Naive B cell (primary cell): ENCODE measurements at regions not wholly inside any gene's neighbourhood (a gene's known extent, or its start where the extent isn't known, plus 50 kb on each side); places are given as distances from the start of the nearest gene placed in this dataset.

Experiments
- ATAC-seq, 2 donors: fragments of 150-1000 bp; cut with Tn5 transposase; 2 replicates each; pipeline ENCODE4 v1.10.0; 2021; ENCODE audit warnings: low read depth in 2 of 2, mild to moderate bottlenecking in 2 of 2, moderate library complexity in 2 of 2
- DNase-seq: peaks from one replicate; pipeline ENCODE4 v3.0.0; 2022
- H3K27ac Mint-ChIP-seq, 6 donors: one replicate each; pipeline ENCODE4 v1.8.0; 2020 to 2022; ENCODE audit warnings: mild to moderate bottlenecking in 6 of 6, mixed read lengths in 6 of 6, moderate library complexity in 5 of 6, inconsistent platforms in 2 of 6
- H3K27me3 Mint-ChIP-seq, 3 donors: one replicate each; pipeline ENCODE4 v1.8.0; 2021 to 2022; ENCODE audit warnings: mixed read lengths in 3 of 3, mild to moderate bottlenecking in 1 of 3
- H3K36me3 Mint-ChIP-seq, 2 donors: one replicate each; pipeline ENCODE4 v1.8.0; 2020 to 2022; ENCODE audit warnings: mixed read lengths in 2 of 2, inconsistent platforms in 1 of 2, mild to moderate bottlenecking in 1 of 2
- H3K4me1 Mint-ChIP-seq, 3 donors: one replicate each; pipeline ENCODE4 v1.8.0; 2020 to 2022; ENCODE audit warnings: mixed read lengths in 3 of 3, inconsistent platforms in 1 of 3, mild to moderate bottlenecking in 1 of 3, moderate library complexity in 1 of 3
- H3K4me3 Mint-ChIP-seq, 8 donors: one replicate each; pipeline ENCODE4 v1.8.0; 2020 to 2022; ENCODE audit warnings: mild to moderate bottlenecking in 8 of 8, mixed read lengths in 8 of 8, moderate library complexity in 8 of 8, inconsistent platforms in 2 of 8
- H3K9me3 Mint-ChIP-seq, 7 donors: one replicate each; pipeline ENCODE4 v1.8.0; 2020 to 2022; ENCODE audit warnings: mixed read lengths in 7 of 7, mild to moderate bottlenecking in 5 of 7, inconsistent platforms in 2 of 7, moderate library complexity in 1 of 7

DNA sequence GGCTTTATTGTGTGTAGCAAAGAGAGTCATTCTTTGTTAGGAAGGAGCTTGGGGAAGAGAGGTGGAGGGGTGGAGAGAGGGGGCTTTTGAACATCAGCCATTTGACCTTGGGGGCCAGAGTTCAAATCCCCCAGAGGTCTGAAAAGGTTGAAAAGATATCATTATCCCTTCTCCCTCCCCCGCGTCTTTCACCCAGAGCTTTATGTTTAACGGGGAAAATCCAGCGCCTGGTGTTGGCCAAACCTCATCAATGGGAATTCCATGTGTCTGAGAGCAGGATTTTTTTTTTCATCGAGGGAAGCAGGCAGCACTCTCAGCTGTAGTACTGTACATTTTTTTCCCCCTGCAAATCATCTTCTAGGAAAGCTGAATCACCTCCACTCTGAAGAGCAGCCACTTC is 122.4 kb upstream of the HSD17B12 start:
- Mint-ChIP-seq H3K9me3 (peaks cover 0 to 3% (median 0%) of the 10 kb centered on the region in 7 donors), H3K36me3 (no peaks in the 10 kb centered on the region), H3K4me3 (peak overlapping the region in 1 of 8 donors; percentile 63), H3K4me1 (peaks cover 0 to 25% (median 13%) of the 10 kb centered on the region in 3 donors), H3K27ac (no peak overlapping the region), H3K27me3 (peaks cover 60 to 69% (median 69%) of the 10 kb centered on the region in 3 donors)
- ATAC-seq (no peak), DNase-seq (no peak)

GRCh38 chr11:43558556-43559127 is 121.9 kb upstream of the HSD17B12 start:
- DNase-seq (no peak), ATAC-seq (no peak)
- no peaks in the 10 kb centered on the region for H3K36me3 Mint-ChIP-seq
- H3K27me3 Mint-ChIP-seq = peaks cover 55 to 68% (median 66%) of the 10 kb centered on the region in 3 donors
- H3K9me3 Mint-ChIP-seq = peaks cover 0 to 3% (median 0%) of the 10 kb centered on the region in 7 donors
- no peak overlapping the region for H3K4me3 Mint-ChIP-seq
- peaks cover 0 to 25% (median 13%) of the 10 kb centered on the region in 3 donors for H3K4me1 Mint-ChIP-seq
- H3K27ac Mint-ChIP-seq = no peak overlapping the region

GRCh38 chr11:43561832-43562231 is 118.7 kb upstream of the HSD17B12 start:
- no peaks in the 10 kb centered on the region for H3K36me3 Mint-ChIP-seq
- H3K27me3 Mint-ChIP-seq = peaks cover 62 to 69% (median 66%) of the 10 kb centered on the region in 3 donors
- H3K4me3 Mint-ChIP-seq = no peak overlapping the region
- DNase-seq (no peak), ATAC-seq (no peak)
- H3K4me1 Mint-ChIP-seq = peaks cover 0 to 15% (median 10%) of the 10 kb centered on the region in 3 donors
- H3K27ac Mint-ChIP-seq = no peak overlapping the region
- H3K9me3 Mint-ChIP-seq = peaks cover 0 to 3% (median 0%) of the 10 kb centered on the region in 7 donors

DNA sequence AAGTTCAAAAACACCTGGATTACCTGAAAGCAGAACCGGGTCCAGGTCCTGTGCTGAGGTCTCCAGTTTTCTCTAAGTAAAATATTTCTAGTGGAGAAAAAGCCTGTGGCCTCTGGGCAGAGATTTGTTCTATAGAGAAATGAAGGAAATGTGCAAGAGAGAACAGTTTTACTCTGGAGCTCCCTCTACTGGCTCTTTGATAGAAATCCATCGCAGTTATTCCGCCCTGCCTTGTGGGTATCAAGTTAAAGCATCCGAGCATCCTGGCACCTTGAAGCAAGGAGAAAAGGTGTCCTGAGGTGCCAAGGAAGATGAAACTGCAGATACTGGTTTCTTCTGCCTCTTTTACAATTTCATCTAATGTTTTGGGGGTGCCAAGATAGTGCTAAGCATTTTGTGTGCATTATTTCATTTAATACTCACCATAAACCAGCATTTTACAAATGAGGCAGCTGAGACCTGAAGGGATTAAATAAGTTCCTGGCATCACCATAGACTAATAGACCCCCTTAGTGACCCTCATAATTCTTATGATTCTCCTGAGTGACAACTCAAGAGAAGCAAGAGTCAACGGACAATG is 113.1 kb upstream of the HSD17B12 start:
- H3K27me3 Mint-ChIP-seq = peaks cover 50 to 78% (median 69%) of the 10 kb centered on the region in 3 donors
- H3K4me1 Mint-ChIP-seq = no peaks in the 10 kb centered on the region
- H3K27ac Mint-ChIP-seq = no peak overlapping the region
- H3K36me3 Mint-ChIP-seq = no peaks in the 10 kb centered on the region
- DNase-seq (no peak), ATAC-seq (no peak)
- H3K9me3 Mint-ChIP-seq = peaks cover 0 to 6% (median 0%) of the 10 kb centered on the region in 7 donors
- H3K4me3 Mint-ChIP-seq = no peak overlapping the region

- H3K9me3 Mint-ChIP-seq = peaks cover 0 to 14% (median 3%) of the 10 kb centered on the region in 7 donors
- ATAC-seq = no peak
- H3K36me3 Mint-ChIP-seq = peaks cover 0 to 14% of the 10 kb centered on the region in 2 donors
- peaks cover 75 to 98% (median 96%) of the 10 kb centered on the region in 3 donors for H3K27me3 Mint-ChIP-seq
- H3K4me1 Mint-ChIP-seq = peaks cover 17 to 28% (median 27%) of the 10 kb centered on the region in 3 donors
- DNase-seq = no peak
- H3K27ac Mint-ChIP-seq = no peak overlapping the region
- peak overlapping the region in 1 of 8 donors; percentile 56 for H3K4me3 Mint-ChIP-seq
Observed at GRCh38 chr11:43573233-43573632, 107.3 kb upstream of the HSD17B12 start.

- peaks cover 77 to 98% (median 93%) of the 10 kb centered on the region in 3 donors for H3K27me3 Mint-ChIP-seq
- H3K9me3 Mint-ChIP-seq = peaks cover 0 to 14% (median 3%) of the 10 kb centered on the region in 7 donors
- no peak overlapping the region for H3K27ac Mint-ChIP-seq
- peaks cover 0 to 14% of the 10 kb centered on the region in 2 donors for H3K36me3 Mint-ChIP-seq
- ATAC-seq (no peak), DNase-seq (no peak)
- peaks cover 17 to 34% (median 33%) of the 10 kb centered on the region in 3 donors for H3K4me1 Mint-ChIP-seq
- H3K4me3 Mint-ChIP-seq = no peak overlapping the region
Observed at GRCh38 chr11:43573873-43574272, 106.7 kb upstream of the HSD17B12 start.

GRCh38 chr11:43574411-43574810 is 106.1 kb upstream of the HSD17B12 start:
- Mint-ChIP-seq H3K4me3 (no peak overlapping the region), H3K9me3 (peaks cover 0 to 14% (median 3%) of the 10 kb centered on the region in 7 donors), H3K27ac (no peak overlapping the region), H3K36me3 (peaks cover 0 to 14% of the 10 kb centered on the region in 2 donors), H3K27me3 (peaks cover 73 to 94% (median 88%) of the 10 kb centered on the region in 3 donors), H3K4me1 (peaks cover 17 to 35% (median 34%) of the 10 kb centered on the region in 3 donors)
- ATAC-seq (no peak), DNase-seq (no peak)

DNA sequence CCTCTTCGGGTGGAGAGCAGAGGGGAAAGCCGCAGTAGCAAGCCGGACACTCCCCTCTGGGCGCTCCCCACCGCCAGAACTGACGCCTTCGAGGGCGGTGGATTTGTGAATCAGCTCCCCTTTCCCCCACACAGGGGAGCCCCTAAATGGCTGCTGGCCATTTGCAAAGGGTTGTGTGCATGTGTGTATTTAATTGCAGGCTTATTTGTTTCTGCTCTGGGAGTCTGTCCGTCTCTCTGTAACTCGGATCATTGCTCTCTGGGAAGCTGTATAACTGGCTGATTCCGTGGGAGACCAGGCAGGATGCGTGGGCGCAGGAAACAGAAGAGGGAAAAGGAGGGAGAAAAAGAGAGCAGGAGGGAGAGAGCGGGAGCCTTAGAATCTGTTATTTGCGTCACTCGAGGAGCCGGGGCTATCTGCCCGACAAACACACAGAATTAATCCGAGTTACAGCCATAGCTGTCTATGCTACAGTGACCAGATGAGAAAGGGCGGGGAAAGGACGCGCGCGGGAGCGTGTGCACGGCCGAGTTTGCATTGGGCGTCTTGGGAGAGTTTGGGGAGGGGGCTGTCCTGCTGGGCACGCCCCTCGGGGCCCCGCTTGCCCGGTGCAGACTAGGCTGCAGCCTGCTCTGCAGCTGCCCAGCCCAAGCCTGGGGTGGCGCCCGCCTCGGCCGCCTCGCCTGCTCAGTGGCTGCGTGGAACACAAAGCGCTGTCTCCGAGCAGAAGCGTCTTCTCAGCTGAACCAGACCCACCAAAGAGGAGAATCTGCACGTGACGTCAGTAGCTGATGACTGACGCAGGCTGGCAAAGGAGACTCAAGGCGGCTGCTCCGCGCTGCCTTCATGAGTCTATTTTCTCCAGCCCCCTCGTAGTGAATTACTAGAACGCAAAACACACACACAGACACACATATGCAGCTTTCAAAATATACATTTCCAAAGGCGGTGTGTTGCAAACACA is 105.3 kb upstream of the HSD17B12 start:
- H3K36me3 Mint-ChIP-seq = peaks cover 0 to 14% of the 10 kb centered on the region in 2 donors
- no peak overlapping the region for H3K27ac Mint-ChIP-seq
- H3K4me1 Mint-ChIP-seq = peaks cover 23 to 42% (median 40%) of the 10 kb centered on the region in 3 donors
- peaks cover 71 to 94% (median 87%) of the 10 kb centered on the region in 3 donors for H3K27me3 Mint-ChIP-seq
- H3K9me3 Mint-ChIP-seq = peaks cover 0 to 14% (median 4%) of the 10 kb centered on the region in 7 donors
- DNase-seq (no peak), ATAC-seq (peak in 1 of 2 donors; percentile 48)
- H3K4me3 Mint-ChIP-seq = peak overlapping the region in 5 of 8 donors; percentile 4 to 52 (median 31)

- Mint-ChIP-seq H3K27ac (peak overlapping the region in 1 of 6 donors; percentile 72), H3K4me1 (peaks cover 30 to 49% (median 47%) of the 10 kb centered on the region in 3 donors), H3K36me3 (peaks cover 0 to 21% of the 10 kb centered on the region in 2 donors), H3K27me3 (peaks cover 72 to 95% (median 87%) of the 10 kb centered on the region in 3 donors), H3K9me3 (peaks cover 3 to 14% (median 4%) of the 10 kb centered on the region in 7 donors), H3K4me3 (peak overlapping the region in 2 of 8 donors; percentile 3 to 14)
- ATAC-seq = no peak
- no peak for DNase-seq
Observed at GRCh38 chr11:43575913-43576310, 104.6 kb upstream of the HSD17B12 start.

- H3K4me1 Mint-ChIP-seq = peaks cover 31 to 54% (median 50%) of the 10 kb centered on the region in 3 donors
- ATAC-seq (no peak), DNase-seq (no peak)
- H3K4me3 Mint-ChIP-seq = peak overlapping the region in 3 of 8 donors; percentile 24 to 64 (median 59)
- H3K27ac Mint-ChIP-seq = peak overlapping the region in 1 of 6 donors; percentile 37
- H3K36me3 Mint-ChIP-seq = peaks cover 0 to 24% of the 10 kb centered on the region in 2 donors
- H3K9me3 Mint-ChIP-seq = peaks cover 3 to 14% (median 4%) of the 10 kb centered on the region in 7 donors
- H3K27me3 Mint-ChIP-seq = peaks cover 69 to 95% (median 87%) of the 10 kb centered on the region in 3 donors
Observed at GRCh38 chr11:43576320-43576802, 104.2 kb upstream of the HSD17B12 start.

GRCh38 chr11:43576803-43577521 is 103.6 kb upstream of the HSD17B12 start:
- H3K27ac Mint-ChIP-seq = peak overlapping the region in 1 of 6 donors; percentile 65
- H3K36me3 Mint-ChIP-seq = peaks cover 0 to 24% of the 10 kb centered on the region in 2 donors
- ATAC-seq (no peak), DNase-seq (no peak)
- peaks cover 69 to 95% (median 87%) of the 10 kb centered on the region in 3 donors for H3K27me3 Mint-ChIP-seq
- peaks cover 0 to 14% (median 4%) of the 10 kb centered on the region in 7 donors for H3K9me3 Mint-ChIP-seq
- peak overlapping the region in 4 of 8 donors; percentile 49 to 64 (median 58) for H3K4me3 Mint-ChIP-seq
- peaks cover 36 to 60% (median 56%) of the 10 kb centered on the region in 3 donors for H3K4me1 Mint-ChIP-seq

DNA sequence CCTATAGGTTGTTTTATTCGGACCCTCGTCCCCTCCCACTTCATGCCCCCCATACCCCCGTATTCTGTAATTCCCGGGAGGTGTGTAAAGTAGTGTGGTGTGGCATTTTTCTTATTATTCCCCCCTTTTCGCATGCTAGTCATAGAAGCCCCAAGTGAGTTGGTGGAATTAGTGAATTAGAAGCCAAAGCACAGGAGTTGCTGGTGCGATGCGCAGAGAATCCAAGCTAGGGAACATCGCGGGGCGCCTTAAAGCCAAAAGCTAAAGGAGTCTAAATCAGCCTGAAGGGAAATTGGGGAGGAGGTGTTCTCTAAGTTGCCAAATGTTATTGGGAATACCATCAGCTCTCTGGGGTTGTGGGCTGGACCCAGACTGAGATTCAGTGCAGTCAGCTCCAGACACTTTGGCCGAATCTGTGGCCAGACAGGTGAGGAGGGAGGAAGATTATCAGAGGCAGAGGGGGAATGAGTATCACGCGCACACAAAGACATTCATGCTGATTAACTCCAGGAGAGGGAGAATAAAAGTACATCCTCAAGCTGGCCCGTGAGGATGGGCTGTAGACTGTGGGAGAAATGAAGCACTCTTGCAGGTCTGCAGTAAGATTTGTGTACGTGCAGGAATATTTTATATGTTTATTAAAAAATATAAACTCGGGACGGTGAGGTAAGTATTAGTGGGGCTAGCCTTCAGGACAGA is 102.8 kb upstream of the HSD17B12 start:
- no peak for DNase-seq
- no peak for ATAC-seq
- peaks cover 72 to 95% (median 87%) of the 10 kb centered on the region in 3 donors for H3K27me3 Mint-ChIP-seq
- H3K4me1 Mint-ChIP-seq = peaks cover 40 to 66% (median 64%) of the 10 kb centered on the region in 3 donors
- H3K36me3 Mint-ChIP-seq = peaks cover 0 to 24% of the 10 kb centered on the region in 2 donors
- peak overlapping the region in 1 of 6 donors; percentile 65 for H3K27ac Mint-ChIP-seq
- peak overlapping the region in 6 of 8 donors; percentile 43 to 83 (median 69) for H3K4me3 Mint-ChIP-seq
- H3K9me3 Mint-ChIP-seq = peaks cover 0 to 14% (median 5%) of the 10 kb centered on the region in 7 donors
